ENCODE measurements at regions not wholly inside any gene's neighbourhood (a gene's known extent, or its start where the extent isn't known, plus 50 kb on each side); places are given as distances from the start of the nearest gene placed in this dataset.

GRCh38 chr4:17065821-17066220 is 167.4 kb upstream of the LDB2 start:
- Mint-ChIP-seq H3K4me1 (no peaks in the 10 kb centered on the region; the same call in 1 of the 3 replicates), H3K27me3 (ENCODE audit: insufficient read depth, low read depth, poor library complexity) (peaks cover 2% of the 10 kb centered on the region), H3K9me3 (no peaks in the 10 kb centered on the region), H3K4me3 (no peak overlapping the region), H3K36me3 (ENCODE audit: low read depth) (no peaks in the 10 kb centered on the region), H3K27ac (no peak overlapping the region)
- ATAC-seq (no peak), DNase-seq (ENCODE audit: low spot score) (no peak)
- Histone ChIP-seq H3K4me1 (ENCODE audit: insufficient read depth) (no peaks in the 10 kb centered on the region), H3K79me2 (replicated peaks; ENCODE audit: insufficient read depth) (no peaks in the 10 kb centered on the region), H3K9me2 (ENCODE audit: insufficient read depth) (peaks cover 20% of the 10 kb centered on the region; the same call in 1 of the 2 replicates), H3K4me3 (no peak overlapping the region), H3K36me3 (ENCODE audit: insufficient read depth) (no peaks in the 10 kb centered on the region), H4K20me1 (replicated peaks; ENCODE audit: insufficient read depth) (no peaks in the 10 kb centered on the region), H3K27ac (ENCODE audit: low read depth) (no peak overlapping the region), H3F3A (replicated peaks; ENCODE audit: low read depth) (no peaks in the 10 kb centered on the region), H2AFZ (no peak overlapping the region), H3K27me3 (ENCODE audit: insufficient read depth) (no peaks in the 10 kb centered on the region), H3K4me2 (no peak overlapping the region)
- TF ChIP-seq ZNF462 (CRISPR knock-in tag; IDR thresholded peaks at IDR 0.05) (no peak), ZNF331 (CRISPR knock-in tag; IDR thresholded peaks at IDR 0.05; ENCODE audit: low read depth) (no peak), JUNB (IDR thresholded peaks at IDR 0.05; ENCODE audit: unreplicated experiment) (no peak), ETS1 (IDR thresholded peaks at IDR 0.05) (no peak), ZNF114 (CRISPR knock-in tag; IDR thresholded peaks at IDR 0.05) (no peak), EZH2 (IDR thresholded peaks at IDR 0.05; ENCODE audit: low read depth, unreplicated experiment) (no peak), POLR2AphosphoS5 (IDR thresholded peaks at IDR 0.05; ENCODE audit: low read depth) (no peak), NANOG (IDR thresholded peaks at IDR 0.05; ENCODE audit: borderline replicate concordance) (no peak), EZH2phosphoT487 (IDR thresholded peaks at IDR 0.05; ENCODE audit: unreplicated experiment) (no peak), STAT1 (IDR thresholded peaks at IDR 0.05; ENCODE audit: unreplicated experiment) (no peak), CREB1 (CRISPR knock-in tag; IDR thresholded peaks at IDR 0.05; ENCODE audit: low read depth) (no peak)
- TF ChIP-seq, protein P1, sequence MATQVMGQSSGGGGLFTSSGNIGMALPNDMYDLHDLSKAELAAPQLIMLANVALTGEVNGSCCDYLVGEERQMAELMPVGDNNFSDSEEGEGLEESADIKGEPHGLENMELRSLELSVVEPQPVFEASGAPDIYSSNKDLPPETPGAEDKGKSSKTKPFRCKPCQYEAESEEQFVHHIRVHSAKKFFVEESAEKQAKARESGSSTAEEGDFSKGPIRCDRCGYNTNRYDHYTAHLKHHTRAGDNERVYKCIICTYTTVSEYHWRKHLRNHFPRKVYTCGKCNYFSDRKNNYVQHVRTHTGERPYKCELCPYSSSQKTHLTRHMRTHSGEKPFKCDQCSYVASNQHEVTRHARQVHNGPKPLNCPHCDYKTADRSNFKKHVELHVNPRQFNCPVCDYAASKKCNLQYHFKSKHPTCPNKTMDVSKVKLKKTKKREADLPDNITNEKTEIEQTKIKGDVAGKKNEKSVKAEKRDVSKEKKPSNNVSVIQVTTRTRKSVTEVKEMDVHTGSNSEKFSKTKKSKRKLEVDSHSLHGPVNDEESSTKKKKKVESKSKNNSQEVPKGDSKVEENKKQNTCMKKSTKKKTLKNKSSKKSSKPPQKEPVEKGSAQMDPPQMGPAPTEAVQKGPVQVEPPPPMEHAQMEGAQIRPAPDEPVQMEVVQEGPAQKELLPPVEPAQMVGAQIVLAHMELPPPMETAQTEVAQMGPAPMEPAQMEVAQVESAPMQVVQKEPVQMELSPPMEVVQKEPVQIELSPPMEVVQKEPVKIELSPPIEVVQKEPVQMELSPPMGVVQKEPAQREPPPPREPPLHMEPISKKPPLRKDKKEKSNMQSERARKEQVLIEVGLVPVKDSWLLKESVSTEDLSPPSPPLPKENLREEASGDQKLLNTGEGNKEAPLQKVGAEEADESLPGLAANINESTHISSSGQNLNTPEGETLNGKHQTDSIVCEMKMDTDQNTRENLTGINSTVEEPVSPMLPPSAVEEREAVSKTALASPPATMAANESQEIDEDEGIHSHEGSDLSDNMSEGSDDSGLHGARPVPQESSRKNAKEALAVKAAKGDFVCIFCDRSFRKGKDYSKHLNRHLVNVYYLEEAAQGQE (IDR thresholded peaks at IDR 0.05; ENCODE audit: unreplicated experiment) = no peak
- TF ChIP-seq, protein P2, sequence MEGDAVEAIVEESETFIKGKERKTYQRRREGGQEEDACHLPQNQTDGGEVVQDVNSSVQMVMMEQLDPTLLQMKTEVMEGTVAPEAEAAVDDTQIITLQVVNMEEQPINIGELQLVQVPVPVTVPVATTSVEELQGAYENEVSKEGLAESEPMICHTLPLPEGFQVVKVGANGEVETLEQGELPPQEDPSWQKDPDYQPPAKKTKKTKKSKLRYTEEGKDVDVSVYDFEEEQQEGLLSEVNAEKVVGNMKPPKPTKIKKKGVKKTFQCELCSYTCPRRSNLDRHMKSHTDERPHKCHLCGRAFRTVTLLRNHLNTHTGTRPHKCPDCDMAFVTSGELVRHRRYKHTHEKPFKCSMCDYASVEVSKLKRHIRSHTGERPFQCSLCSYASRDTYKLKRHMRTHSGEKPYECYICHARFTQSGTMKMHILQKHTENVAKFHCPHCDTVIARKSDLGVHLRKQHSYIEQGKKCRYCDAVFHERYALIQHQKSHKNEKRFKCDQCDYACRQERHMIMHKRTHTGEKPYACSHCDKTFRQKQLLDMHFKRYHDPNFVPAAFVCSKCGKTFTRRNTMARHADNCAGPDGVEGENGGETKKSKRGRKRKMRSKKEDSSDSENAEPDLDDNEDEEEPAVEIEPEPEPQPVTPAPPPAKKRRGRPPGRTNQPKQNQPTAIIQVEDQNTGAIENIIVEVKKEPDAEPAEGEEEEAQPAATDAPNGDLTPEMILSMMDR (conservative IDR thresholded peaks at IDR 0.05; ENCODE audit: low read depth in 2 of 2) = no peak

Data from GM23338 (cell line).